LNCaP clone FGC (cell line): ENCODE measurements at regions not wholly inside any gene's neighbourhood (a gene's known extent, or its start where the extent isn't known, plus 50 kb on each side); places are given as distances from the start of the nearest gene placed in this dataset.
A peak's percentile ranks its signal among the peaks of the same experiment; 100 is the strongest.

ENCODE experiments used
- DNase-seq: peaks from one replicate; pipeline ENCODE4 v3.0.0-alpha.2; 2011; ENCODE audit warnings: low read depth
- H3K4me3 ChIP-seq: 2 replicates; pipeline ENCODE4 v1.5.1; 2011; ENCODE audit warnings: mild to moderate bottlenecking, low read depth, low read length, control low read depth
- TF ChIP-seq, protein P1 (sequence below): IDR thresholded peaks from 2 replicates; pipeline ENCODE4 v1.5.1; 2012; ENCODE audit warnings: mild to moderate bottlenecking; ENCODE audit not compliant: control insufficient read depth, insufficient read depth; ENCODE audit errors: extremely low read depth

DNA sequence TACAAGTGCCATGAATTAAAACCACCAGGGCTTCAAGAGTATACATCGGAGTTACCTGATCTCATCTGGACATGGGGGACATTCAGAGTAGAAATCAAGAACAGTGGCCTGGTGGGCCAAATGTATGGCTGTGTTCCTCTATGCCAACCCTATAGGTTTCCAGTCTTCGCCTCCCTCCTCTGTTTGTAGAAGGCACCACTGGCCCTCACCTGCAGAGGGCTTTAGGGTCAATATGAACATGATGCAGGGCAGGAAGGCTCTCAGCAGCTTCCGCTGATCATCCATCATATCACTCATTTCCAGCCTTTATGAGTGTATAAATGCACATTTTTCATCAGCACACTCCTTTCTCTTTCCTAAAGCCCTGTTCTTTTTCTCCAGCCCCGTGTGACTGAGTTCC is 555.5 kb upstream of the BRINP1 start:
- TF ChIP-seq, protein P1, sequence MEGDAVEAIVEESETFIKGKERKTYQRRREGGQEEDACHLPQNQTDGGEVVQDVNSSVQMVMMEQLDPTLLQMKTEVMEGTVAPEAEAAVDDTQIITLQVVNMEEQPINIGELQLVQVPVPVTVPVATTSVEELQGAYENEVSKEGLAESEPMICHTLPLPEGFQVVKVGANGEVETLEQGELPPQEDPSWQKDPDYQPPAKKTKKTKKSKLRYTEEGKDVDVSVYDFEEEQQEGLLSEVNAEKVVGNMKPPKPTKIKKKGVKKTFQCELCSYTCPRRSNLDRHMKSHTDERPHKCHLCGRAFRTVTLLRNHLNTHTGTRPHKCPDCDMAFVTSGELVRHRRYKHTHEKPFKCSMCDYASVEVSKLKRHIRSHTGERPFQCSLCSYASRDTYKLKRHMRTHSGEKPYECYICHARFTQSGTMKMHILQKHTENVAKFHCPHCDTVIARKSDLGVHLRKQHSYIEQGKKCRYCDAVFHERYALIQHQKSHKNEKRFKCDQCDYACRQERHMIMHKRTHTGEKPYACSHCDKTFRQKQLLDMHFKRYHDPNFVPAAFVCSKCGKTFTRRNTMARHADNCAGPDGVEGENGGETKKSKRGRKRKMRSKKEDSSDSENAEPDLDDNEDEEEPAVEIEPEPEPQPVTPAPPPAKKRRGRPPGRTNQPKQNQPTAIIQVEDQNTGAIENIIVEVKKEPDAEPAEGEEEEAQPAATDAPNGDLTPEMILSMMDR = peak; percentile 39
- no peak overlapping the region for H3K4me3 ChIP-seq
- no peak for DNase-seq

DNA sequence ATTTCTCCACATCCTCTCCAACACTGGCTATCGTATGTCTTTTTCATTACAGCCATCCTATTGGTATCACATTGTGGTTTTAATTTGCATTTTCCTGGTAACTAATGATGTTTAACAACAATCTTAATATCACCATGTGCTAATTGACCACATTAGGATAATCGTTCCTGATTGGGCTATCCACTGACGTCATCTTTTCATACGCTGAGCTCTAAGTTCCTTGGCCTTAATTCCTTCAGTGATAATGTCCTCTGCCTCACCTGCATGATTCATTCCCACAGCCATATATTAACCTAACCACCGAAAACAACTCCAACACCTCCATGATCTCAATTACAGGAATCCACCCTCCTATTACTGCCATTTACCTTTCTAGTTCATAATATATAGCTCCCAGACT is 547.9 kb upstream of the BRINP1 start:
- H3K4me3 ChIP-seq = no peak overlapping the region
- TF ChIP-seq, protein P1 = no peak
- no peak for DNase-seq

DNA sequence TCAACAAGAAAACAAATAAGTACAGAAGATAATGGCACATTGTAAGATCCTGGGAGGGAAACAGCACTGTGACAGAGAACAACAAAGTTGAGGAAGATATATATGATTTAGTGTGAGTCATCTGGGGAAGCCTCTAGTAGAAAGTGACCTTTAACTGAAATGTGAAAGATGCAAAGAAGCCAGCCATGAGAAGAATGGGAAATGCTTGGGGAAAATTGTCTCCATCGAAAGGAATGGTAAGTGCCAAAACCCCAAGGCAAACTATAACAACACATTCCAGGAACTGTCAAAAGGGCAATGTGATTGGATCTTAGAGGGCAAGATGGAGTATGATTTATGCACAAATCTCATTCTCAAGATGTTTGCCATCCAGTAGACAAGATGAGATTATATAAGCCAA is 537.8 kb upstream of the BRINP1 start:
- H3K4me3 ChIP-seq = no peak overlapping the region
- TF ChIP-seq, protein P1 = no peak
- no peak for DNase-seq

DNA sequence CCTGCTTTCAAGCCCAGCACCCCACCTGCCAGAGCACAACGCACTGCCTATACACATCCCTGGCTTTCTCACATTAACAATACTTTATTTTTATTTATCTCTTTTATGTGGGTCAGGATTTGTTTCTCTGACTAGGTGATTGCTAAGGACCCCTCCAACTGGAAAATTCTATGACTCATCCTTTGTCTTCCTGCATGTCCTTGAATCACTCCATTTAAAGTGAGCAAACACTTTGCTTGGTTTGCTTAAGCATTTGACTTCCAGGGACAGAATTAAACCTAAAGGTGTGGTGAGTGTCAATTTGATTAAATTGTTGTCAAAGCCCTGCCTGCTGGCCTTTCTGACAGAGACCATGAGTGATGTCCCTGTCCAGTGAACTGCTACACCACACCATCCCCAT is 536.5 kb upstream of the BRINP1 start:
- no peak for DNase-seq
- TF ChIP-seq, protein P1 = no peak
- no peak overlapping the region for H3K4me3 ChIP-seq

DNA sequence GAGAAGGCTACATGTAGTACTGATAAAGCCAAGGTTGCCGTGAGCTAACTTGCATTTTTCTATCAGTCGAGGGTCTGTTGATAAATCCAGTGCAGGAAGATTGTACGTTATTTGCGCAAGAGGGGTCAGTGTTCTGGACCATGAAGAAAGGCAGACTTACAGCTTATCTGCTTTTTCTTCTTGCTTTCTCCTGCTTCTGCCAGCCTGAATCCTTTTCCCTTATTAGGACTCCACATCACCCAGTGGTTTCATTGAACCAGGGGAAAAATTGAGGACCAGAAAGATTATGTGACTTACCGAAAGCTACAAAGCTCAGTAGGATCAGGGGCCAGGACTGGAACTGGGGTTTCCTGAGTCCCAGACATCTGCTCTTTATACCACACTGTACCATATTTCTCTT is 534.6 kb upstream of the BRINP1 start:
- H3K4me3 ChIP-seq = no peak overlapping the region
- TF ChIP-seq, protein P1 = no peak
- no peak for DNase-seq

DNA sequence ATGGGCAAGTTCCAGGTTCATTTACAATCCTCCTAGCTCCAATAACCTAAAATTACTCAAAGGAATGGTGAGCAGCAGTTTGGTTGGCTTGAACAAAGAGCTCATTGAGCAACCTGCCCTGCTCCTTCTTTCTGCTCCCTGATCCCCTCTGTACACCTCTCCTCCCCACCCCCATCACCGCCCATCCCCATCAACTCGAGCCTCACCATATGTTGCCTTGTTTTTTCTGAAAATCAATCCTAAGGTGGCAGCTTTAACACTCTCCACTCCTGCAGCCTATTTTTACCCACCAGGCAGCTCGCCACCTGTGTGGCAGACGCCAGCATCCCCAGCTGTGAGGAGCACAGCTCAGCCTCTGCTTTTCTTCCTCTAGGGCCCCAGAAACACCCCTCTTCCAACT is 533.4 kb upstream of the BRINP1 start:
- no peak overlapping the region for H3K4me3 ChIP-seq
- DNase-seq = no peak
- TF ChIP-seq, protein P1 = no peak

DNA sequence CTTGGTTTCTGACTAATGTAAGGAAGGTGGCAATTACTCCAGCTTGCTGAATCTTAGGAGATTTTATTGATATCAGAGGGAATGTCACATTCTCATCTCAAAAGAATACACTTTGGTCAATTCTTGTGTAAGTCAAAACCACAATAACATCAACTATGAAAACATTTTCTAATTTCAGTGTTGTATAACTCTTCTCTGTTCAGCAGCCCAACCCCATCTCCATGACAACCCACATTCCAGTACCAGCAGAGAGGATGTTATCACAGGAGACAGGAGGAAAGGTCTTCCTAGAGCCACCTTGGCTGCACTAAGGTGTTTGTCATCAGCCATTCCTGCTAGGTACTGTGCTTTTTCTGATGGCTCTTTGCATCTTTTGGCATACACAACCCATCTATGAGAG is 529.1 kb upstream of the BRINP1 start:
- no peak for DNase-seq
- H3K4me3 ChIP-seq = no peak overlapping the region
- TF ChIP-seq, protein P1 = no peak
